Keratinocyte (primary cell): ENCODE measurements at regions not wholly inside any gene's neighbourhood (a gene's known extent, or its start where the extent isn't known, plus 50 kb on each side); places are given as distances from the start of the nearest gene placed in this dataset.
"Not testable (repeated sequence)": the region's sequence is repeated elsewhere in the genome, so short reads cannot be mapped to it uniquely, and the experiment has no call there.

ENCODE experiments used
- DNase-seq: peaks from one replicate; pipeline ENCODE4 v3.0.0-alpha.2; 2011; ENCODE audit warnings: low read depth, missing footprints, low spot score
- FAIRE-seq: peaks from 2 replicates; lab custom pipeline; 2011; peaks lifted over from hg19 to GRCh38; lab: Jason Lieb, UNC
- H2AFZ ChIP-seq: 2 replicates; pipeline ENCODE4 v1.6.0; 2012; ENCODE audit warnings: low read length, control low read depth, inconsistent platforms; ENCODE audit not compliant: control insufficient read depth
- H3K27ac ChIP-seq: 2 replicates; pipeline ENCODE4 v1.5.1; 2011; ENCODE audit warnings: low read length; ENCODE audit not compliant: control insufficient read depth, insufficient read depth
- H3K27me3 ChIP-seq: 3 replicates; pipeline ENCODE4 v1.6.0; 2011; ENCODE audit warnings: low read length; ENCODE audit not compliant: control insufficient read depth, insufficient read depth; ENCODE audit errors: extremely low read depth
- H3K36me3 ChIP-seq, 2 experiments: 2 replicates in 1 of 2; 3 replicates in 1 of 2; pipeline ENCODE4 v1.5.1; 2011; ENCODE audit warnings: low read length in 2 of 2, mild to moderate bottlenecking in 1 of 2; ENCODE audit not compliant: control insufficient read depth in 2 of 2, insufficient read depth in 2 of 2; ENCODE audit errors: extremely low read depth in 1 of 2
- H3K4me1 ChIP-seq: 3 replicates; pipeline ENCODE4 v1.5.1; 2011; ENCODE audit warnings: low read length; ENCODE audit not compliant: control insufficient read depth, insufficient read depth; ENCODE audit errors: extremely low read depth
- H3K4me2 ChIP-seq: 3 replicates; pipeline ENCODE4 v1.6.0; 2011; ENCODE audit warnings: low read depth, low read length; ENCODE audit not compliant: control insufficient read depth, insufficient read depth; ENCODE audit errors: extremely low read depth
- H3K4me3 ChIP-seq, 3 experiments: fragments of 200-600 bp in 1 of 3; sonication (generic) in 1 of 3; 2 replicates in 2 of 3; 3 replicates in 1 of 3; pipeline ENCODE4 v1.5.1; 2011 to 2016; ENCODE audit warnings: low read length in 3 of 3, mild to moderate bottlenecking in 3 of 3, control low read depth in 2 of 3, inconsistent platforms in 1 of 3, low read depth in 1 of 3, mixed read lengths in 1 of 3, mixed run types in 1 of 3, moderate library complexity in 1 of 3; ENCODE audit not compliant: control insufficient read depth in 2 of 3, insufficient read depth in 2 of 3; ENCODE audit errors: extremely low read depth in 1 of 3
- H3K79me2 ChIP-seq: 2 replicates; pipeline ENCODE4 v1.6.0; 2012; ENCODE audit warnings: low read length; ENCODE audit not compliant: control insufficient read depth, insufficient read depth
- H3K9ac ChIP-seq: 3 replicates; pipeline ENCODE4 v1.6.0; 2011; ENCODE audit warnings: low read length; ENCODE audit not compliant: control insufficient read depth, insufficient read depth; ENCODE audit errors: extremely low read depth
- H3K9me1 ChIP-seq: 3 replicates; pipeline ENCODE4 v1.6.0; 2011; ENCODE audit warnings: low read length; ENCODE audit not compliant: control insufficient read depth, insufficient read depth; ENCODE audit errors: extremely low read depth
- H3K9me3 ChIP-seq: 2 replicates; pipeline ENCODE4 v1.5.1; 2012; ENCODE audit warnings: low read depth, low read length; ENCODE audit not compliant: control insufficient read depth
- H4K20me1 ChIP-seq: 3 replicates; pipeline ENCODE4 v1.6.0; 2011; ENCODE audit warnings: low read length; ENCODE audit not compliant: control insufficient read depth, insufficient read depth; ENCODE audit errors: extremely low read depth
- CTCF ChIP-seq, 3 experiments: IDR thresholded peaks in 1 of 3; conservative IDR thresholded peaks in 1 of 3; optimal IDR thresholded peaks in 1 of 3; 2 replicates in 2 of 3; 3 replicates in 1 of 3; pipeline versions ENCODE3 to v1.5.1; 2011; ENCODE audit warnings: low read length in 3 of 3, mild to moderate bottlenecking in 3 of 3, moderate library complexity in 2 of 3, control low read depth in 1 of 3, inconsistent platforms in 1 of 3; ENCODE audit not compliant: insufficient read depth in 2 of 3; ENCODE audit errors: extremely low read depth in 1 of 3
- EZH2 ChIP-seq: IDR thresholded peaks from one replicate; pipeline ENCODE4 v1.6.1; 2012; ENCODE audit warnings: inconsistent platforms, mild to moderate bottlenecking, low read length, moderate library complexity
- dilution Hi-C: fragments of 300-500 bp; cut with MboI; formaldehyde crosslinking; loops from one replicate; pipeline ENCODE4 v1.7.0; 2020; ENCODE audit warnings: low sequenced_read_pairs; ENCODE audit not compliant: extremely low pct_ligation_motif_present

GRCh38 chr2:37733251-37733650, 61.8 kb upstream of the CDC42EP3 start:
- DNase-seq: no peak
- Histone ChIP-seq H3K9me1 (no peaks in the 10 kb centered on the region), H3K27me3 (no peaks in the 10 kb centered on the region), H2AFZ (no peak overlapping the region), H3K9ac (no peak overlapping the region), H3K27ac (no peak overlapping the region), H4K20me1 (no peaks in the 10 kb centered on the region), H3K4me1 (no peaks in the 10 kb centered on the region), H3K79me2 (no peaks in the 10 kb centered on the region), H3K9me3 (no peaks in the 10 kb centered on the region), H3K4me3 (no peak overlapping the region), H3K36me3 (no peaks in the 10 kb centered on the region), H3K4me2 (no peak overlapping the region)
- no peak for FAIRE-seq
- TF ChIP-seq EZH2 (no peak), CTCF (optimal IDR thresholded peaks at IDR 0.05 in 1 of 3, IDR thresholded peaks at IDR 0.05 in 1 of 3, conservative IDR thresholded peaks at IDR 0.05 in 1 of 3; ENCODE audit: extremely low read depth in 1 of 3, insufficient read depth in 2 of 3, low read length in 3 of 3) (no peak)
- dilution Hi-C loops: no loop called here

- H3K4me3 ChIP-seq, dilution Hi-C loops, H3K9me1 ChIP-seq, H3K9ac ChIP-seq, H2AFZ ChIP-seq, FAIRE-seq, H3K27ac ChIP-seq, H3K4me1 ChIP-seq, DNase-seq, H3K9me3 ChIP-seq, H3K4me2 ChIP-seq, H3K36me3 ChIP-seq, H4K20me1 ChIP-seq, H3K79me2 ChIP-seq, H3K27me3 ChIP-seq: not testable (repeated sequence)
Measured at GRCh38 chr2:37733955-37734354, 62.5 kb upstream of the CDC42EP3 start.

GRCh38 chr2:37734891-37735523, 63.6 kb upstream of the CDC42EP3 start:
- H3K36me3 ChIP-seq, H3K27me3 ChIP-seq, H3K9me1 ChIP-seq, FAIRE-seq, H3K27ac ChIP-seq, H2AFZ ChIP-seq, H3K4me2 ChIP-seq, H3K4me1 ChIP-seq, H3K9ac ChIP-seq, H3K4me3 ChIP-seq, H3K79me2 ChIP-seq, dilution Hi-C loops, H3K9me3 ChIP-seq, H4K20me1 ChIP-seq, DNase-seq: not testable (repeated sequence)

- H3K9me1 ChIP-seq, H3K36me3 ChIP-seq, H3K4me3 ChIP-seq, dilution Hi-C loops, H3K4me1 ChIP-seq, H3K79me2 ChIP-seq, H3K9ac ChIP-seq, FAIRE-seq, H2AFZ ChIP-seq, H3K4me2 ChIP-seq, H3K27ac ChIP-seq, DNase-seq, H3K27me3 ChIP-seq, H3K9me3 ChIP-seq, H4K20me1 ChIP-seq: not testable (repeated sequence)
Measured at GRCh38 chr2:37735524-37735910, 64.1 kb upstream of the CDC42EP3 start.
